ENCODE measurements at regions not wholly inside any gene's neighbourhood (a gene's known extent, or its start where the extent isn't known, plus 50 kb on each side); places are given as distances from the start of the nearest gene placed in this dataset.

GRCh38 chr10:107813451-107814162 lies 649.1 kb upstream of the SORCS1 start (continued):
- TF ChIP-seq ZBTB33 (IDR thresholded peaks at IDR 0.05; ENCODE audit: extremely low read depth, insufficient replicate concordance, low read length) (no peak), REST (IDR thresholded peaks at IDR 0.05; ENCODE audit: low read depth) (no peak)

- POLR2A ChIA-PET = no interaction called here
- BruUV-seq (replicated peaks) = no TSS peak
- ATAC-seq (no peak), DNase-seq (ENCODE audit: low read depth, low spot score) (no peak)
- intact Hi-C loops (cut with micrococcal nuclease) = no loop called here
- no peaks in the 10 kb centered on the region for H3K9me2 ChIP-seq (ENCODE audit: insufficient read depth)
- CTCF ChIA-PET = no interaction called here
- no peak overlapping the region for H2AFZ ChIP-seq (ENCODE audit: low read depth, low read length, poor library complexity, severe bottlenecking)
- H3K27ac ChIP-seq (ENCODE audit: low read depth, low read length) = no peak overlapping the region
- H3K36me3 ChIP-seq (ENCODE audit: control insufficient read depth in 1 of 2, insufficient read depth in 2 of 2, low read length in 2 of 2) = no peaks in the 10 kb centered on the region
- no peak overlapping the region for H3K4me3 ChIP-seq (replicated peaks in 1 of 2; ENCODE audit: low read depth in 1 of 2, low read length in 2 of 2)
- H3K79me2 ChIP-seq (ENCODE audit: insufficient read depth, low read length) = no peaks in the 10 kb centered on the region
- H3K27me3 ChIP-seq (ENCODE audit: insufficient read depth, low read length) = no peaks in the 10 kb centered on the region
- H4K20me1 ChIP-seq (ENCODE audit: insufficient read depth) = no peaks in the 10 kb centered on the region
- no peak overlapping the region for H3K4me2 ChIP-seq (ENCODE audit: low read length)
- RAD21 ChIA-PET (ENCODE audit: low non-redundant PET in 1 of 2, low total read pairs in 2 of 2, uncharacterized antibody in 2 of 2, unreplicated experiment in 2 of 2) = no interaction called here
- H3K9me3 ChIP-seq (ENCODE audit: control insufficient read depth in 1 of 2, insufficient read depth in 1 of 2, low read depth in 1 of 2, low read length in 2 of 2) = peaks cover 39 to 42% of the 10 kb centered on the region in 2 experiments; a peak in 2 of 4 replicates
- H3K4me1 ChIP-seq (ENCODE audit: control insufficient read depth in 1 of 2, insufficient read depth in 2 of 2, low read length in 2 of 2) = no peaks in the 10 kb centered on the region
- H3K9ac ChIP-seq (ENCODE audit: low read length) = no peak overlapping the region
- TF ChIP-seq SP1 (IDR thresholded peaks at IDR 0.05; ENCODE audit: low read depth) = no peak
- TF ChIP-seq EGR1 (IDR thresholded peaks at IDR 0.05; ENCODE audit: low read depth) = no peak
- no peak for TF ChIP-seq POLR2AphosphoS5 (IDR thresholded peaks at IDR 0.05; ENCODE audit: low read depth, low read length)
- TF ChIP-seq CBX3 (IDR thresholded peaks at IDR 0.05; ENCODE audit: low read depth) = no peak
- TF ChIP-seq YY1 (IDR thresholded peaks at IDR 0.05; ENCODE audit: extremely low read depth, insufficient replicate concordance, low read depth, low read length) = no peak
- TF ChIP-seq EZH2 (IDR thresholded peaks at IDR 0.05) = no peak
- no peak for TF ChIP-seq TCF7L2 (IDR thresholded peaks at IDR 0.05; ENCODE audit: borderline replicate concordance, extremely low read depth, insufficient read depth, insufficient read length)
- no peak for TF ChIP-seq FOSL1 (IDR thresholded peaks at IDR 0.05; ENCODE audit: low read depth)
Measured at GRCh38 chr10:107809889-107810288, 645.4 kb upstream of the SORCS1 start.

All from HCT116 (cell line).